WI38 (cell line): ENCODE measurements at regions not wholly inside any gene's neighbourhood (a gene's known extent, or its start where the extent isn't known, plus 50 kb on each side); places are given as distances from the start of the nearest gene placed in this dataset.
A peak's percentile ranks its signal among the peaks of the same experiment; 100 is the strongest.

Experiments
- H3K4me3 ChIP-seq: 2 replicates; pipeline ENCODE4 v1.5.1; 2011; ENCODE audit warnings: low read depth, mild to moderate bottlenecking, control low read depth, low read length
- TF ChIP-seq, protein P1 (sequence below): IDR thresholded peaks from 2 replicates; pipeline ENCODE4 v1.5.1; 2012; ENCODE audit warnings: low read depth, mild to moderate bottlenecking, control low read depth, low read length

- H3K4me3 ChIP-seq = no peak overlapping the region
- TF ChIP-seq, protein P1, sequence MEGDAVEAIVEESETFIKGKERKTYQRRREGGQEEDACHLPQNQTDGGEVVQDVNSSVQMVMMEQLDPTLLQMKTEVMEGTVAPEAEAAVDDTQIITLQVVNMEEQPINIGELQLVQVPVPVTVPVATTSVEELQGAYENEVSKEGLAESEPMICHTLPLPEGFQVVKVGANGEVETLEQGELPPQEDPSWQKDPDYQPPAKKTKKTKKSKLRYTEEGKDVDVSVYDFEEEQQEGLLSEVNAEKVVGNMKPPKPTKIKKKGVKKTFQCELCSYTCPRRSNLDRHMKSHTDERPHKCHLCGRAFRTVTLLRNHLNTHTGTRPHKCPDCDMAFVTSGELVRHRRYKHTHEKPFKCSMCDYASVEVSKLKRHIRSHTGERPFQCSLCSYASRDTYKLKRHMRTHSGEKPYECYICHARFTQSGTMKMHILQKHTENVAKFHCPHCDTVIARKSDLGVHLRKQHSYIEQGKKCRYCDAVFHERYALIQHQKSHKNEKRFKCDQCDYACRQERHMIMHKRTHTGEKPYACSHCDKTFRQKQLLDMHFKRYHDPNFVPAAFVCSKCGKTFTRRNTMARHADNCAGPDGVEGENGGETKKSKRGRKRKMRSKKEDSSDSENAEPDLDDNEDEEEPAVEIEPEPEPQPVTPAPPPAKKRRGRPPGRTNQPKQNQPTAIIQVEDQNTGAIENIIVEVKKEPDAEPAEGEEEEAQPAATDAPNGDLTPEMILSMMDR = 0 out of 2 replicates have a peak, but pooled peaks have one; percentile 18
Measured at GRCh38 chr4:163755013-163755412, 260.5 kb downstream of the TMA16 start.

GRCh38 chr4:163757219-163757618 lies 262.7 kb downstream of the TMA16 start:
- H3K4me3 ChIP-seq = no peak overlapping the region
- TF ChIP-seq, protein P1 = no peak

DNA sequence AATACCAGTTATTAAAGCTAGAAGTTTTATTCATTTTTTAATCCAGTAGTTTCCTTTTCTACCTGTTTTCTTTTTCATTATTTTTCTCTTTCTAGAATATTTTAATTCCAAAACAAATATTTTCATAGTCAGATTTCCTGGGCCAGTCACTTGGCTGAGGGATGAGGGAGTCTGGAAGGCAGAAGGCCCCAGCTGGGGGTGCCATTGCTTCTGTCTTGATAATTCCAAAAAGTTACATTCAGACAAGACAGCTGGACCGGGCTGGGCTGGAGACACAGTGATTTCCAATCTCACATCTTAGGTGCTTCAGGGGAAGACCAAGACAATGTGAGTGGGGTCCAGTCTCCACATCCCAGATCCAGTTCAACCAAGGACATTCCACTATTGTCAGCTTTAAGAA lies 263.5 kb downstream of the TMA16 start:
- TF ChIP-seq, protein P1 = no peak

DNA sequence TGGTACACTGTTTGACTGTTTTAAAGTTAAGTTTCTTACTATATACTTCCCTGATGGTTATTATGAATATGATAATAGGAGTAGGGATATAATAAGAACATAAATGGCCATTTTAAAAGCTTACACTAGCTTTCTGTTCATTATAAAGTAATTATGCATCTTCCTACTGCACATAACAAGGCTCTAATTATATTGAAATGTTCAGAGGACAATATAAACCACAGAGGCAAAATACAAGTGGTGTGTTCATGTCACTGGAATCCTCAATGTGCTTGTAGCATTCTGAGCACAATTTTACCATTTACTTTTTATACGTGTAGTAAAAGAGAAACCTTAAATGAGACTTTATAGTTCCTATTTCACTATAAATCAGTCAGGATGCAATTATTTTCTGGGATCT lies 268.3 kb downstream of the TMA16 start:
- H3K4me3 ChIP-seq = no peak overlapping the region
- TF ChIP-seq, protein P1 = no peak

More for the DNA sequence above, 263.5 kb downstream of the TMA16 start:
- H3K4me3 ChIP-seq = no peak overlapping the region

GRCh38 chr4:163764569-163764968 lies 270.1 kb downstream of the TMA16 start:
- TF ChIP-seq, protein P1 = no peak
- H3K4me3 ChIP-seq = no peak overlapping the region

GRCh38 chr4:163768014-163768413 lies 273.5 kb downstream of the TMA16 start:
- H3K4me3 ChIP-seq = no peak overlapping the region
- TF ChIP-seq, protein P1 = no peak

GRCh38 chr4:163772238-163772637 lies 277.7 kb downstream of the TMA16 start:
- TF ChIP-seq, protein P1 = no peak
- H3K4me3 ChIP-seq = no peak overlapping the region
